NCI-H2171 treated with DMSO at 0.1 percent for 48 hours (cell line): ENCODE measurements at regions not wholly inside any gene's neighbourhood (a gene's known extent, or its start where the extent isn't known, plus 50 kb on each side); places are given as distances from the start of the nearest gene placed in this dataset.
A peak's percentile ranks its signal among the peaks of the same experiment; 100 is the strongest.

Experiments used
- DNase-seq: peaks from one replicate; lab custom pipeline; 2025; lab: John Stamatoyannopoulos, UW

GRCh38 chr11:123255909-123256308 is 60.9 kb upstream of the CLMP start:
- no peak for DNase-seq

GRCh38 chr11:123254357-123254756 is 59.3 kb upstream of the CLMP start:
- no peak for DNase-seq

- peak; percentile 33 for DNase-seq
Measured at GRCh38 chr11:123253911-123254310, 58.9 kb upstream of the CLMP start.

- DNase-seq: no peak
Measured at GRCh38 chr11:123253223-123253622, 58.2 kb upstream of the CLMP start.

GRCh38 chr11:123251657-123252344 is 56.8 kb upstream of the CLMP start:
- no peak for DNase-seq

- no peak for DNase-seq
Measured at GRCh38 chr11:123250892-123251656, 56.0 kb upstream of the CLMP start.

- no peak for DNase-seq
Measured at GRCh38 chr11:123249354-123249753, 54.3 kb upstream of the CLMP start.

- no peak for DNase-seq
Measured at GRCh38 chr11:123247813-123248379, 52.8 kb upstream of the CLMP start.

- DNase-seq: no peak
Measured at GRCh38 chr11:123247496-123247799, 52.4 kb upstream of the CLMP start.

GRCh38 chr11:123246749-123247495 is 51.9 kb upstream of the CLMP start:
- DNase-seq: peak; percentile 49

- DNase-seq: no peak
Measured at GRCh38 chr11:123245567-123245966, 50.5 kb upstream of the CLMP start.
